ENCODE measurements at regions not wholly inside any gene's neighbourhood (a gene's known extent, or its start where the extent isn't known, plus 50 kb on each side); places are given as distances from the start of the nearest gene placed in this dataset.
"Not testable (repeated sequence)": the region's sequence is repeated elsewhere in the genome, so short reads cannot be mapped to it uniquely, and the experiment has no call there.

DNA sequence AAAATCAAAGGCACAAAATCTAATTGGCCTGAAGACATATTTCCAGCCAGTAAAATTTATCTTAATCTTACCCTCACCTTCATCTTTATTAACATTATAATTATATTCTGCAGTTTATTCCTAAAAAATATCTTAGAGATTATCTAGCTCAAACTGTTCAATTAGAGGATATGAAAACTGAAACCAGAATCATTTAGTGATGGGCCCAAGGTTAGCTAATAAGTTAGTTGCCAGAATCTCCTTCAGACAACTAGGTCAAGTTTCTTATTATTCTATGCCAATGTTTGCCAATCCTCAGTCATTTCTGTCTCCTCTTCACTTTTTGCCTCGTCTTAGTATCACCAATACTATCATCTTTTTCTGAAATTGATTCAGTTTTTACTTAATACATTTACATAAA, 56.0 kb upstream of the RASA1 start:
- WGBS, 2 donors = 40 to 44% methylated on average over 1 of the region's 1 CpG
- TF ChIP-seq, protein P1, sequence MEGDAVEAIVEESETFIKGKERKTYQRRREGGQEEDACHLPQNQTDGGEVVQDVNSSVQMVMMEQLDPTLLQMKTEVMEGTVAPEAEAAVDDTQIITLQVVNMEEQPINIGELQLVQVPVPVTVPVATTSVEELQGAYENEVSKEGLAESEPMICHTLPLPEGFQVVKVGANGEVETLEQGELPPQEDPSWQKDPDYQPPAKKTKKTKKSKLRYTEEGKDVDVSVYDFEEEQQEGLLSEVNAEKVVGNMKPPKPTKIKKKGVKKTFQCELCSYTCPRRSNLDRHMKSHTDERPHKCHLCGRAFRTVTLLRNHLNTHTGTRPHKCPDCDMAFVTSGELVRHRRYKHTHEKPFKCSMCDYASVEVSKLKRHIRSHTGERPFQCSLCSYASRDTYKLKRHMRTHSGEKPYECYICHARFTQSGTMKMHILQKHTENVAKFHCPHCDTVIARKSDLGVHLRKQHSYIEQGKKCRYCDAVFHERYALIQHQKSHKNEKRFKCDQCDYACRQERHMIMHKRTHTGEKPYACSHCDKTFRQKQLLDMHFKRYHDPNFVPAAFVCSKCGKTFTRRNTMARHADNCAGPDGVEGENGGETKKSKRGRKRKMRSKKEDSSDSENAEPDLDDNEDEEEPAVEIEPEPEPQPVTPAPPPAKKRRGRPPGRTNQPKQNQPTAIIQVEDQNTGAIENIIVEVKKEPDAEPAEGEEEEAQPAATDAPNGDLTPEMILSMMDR (IDR thresholded peaks at IDR 0.05) = no peak
- TF ChIP-seq POLR2A (IDR thresholded peaks at IDR 0.05) = no peak
- intact Hi-C loops (cut with DNase I; ENCODE audit: low total_unique reads) = no loop called here
- DNase-seq (ENCODE audit: low spot score in 2 of 2) = no peak
- H3K4me3 ChIP-seq (ENCODE audit: low read depth, poor library complexity, severe bottlenecking) = no peak overlapping the region

DNA sequence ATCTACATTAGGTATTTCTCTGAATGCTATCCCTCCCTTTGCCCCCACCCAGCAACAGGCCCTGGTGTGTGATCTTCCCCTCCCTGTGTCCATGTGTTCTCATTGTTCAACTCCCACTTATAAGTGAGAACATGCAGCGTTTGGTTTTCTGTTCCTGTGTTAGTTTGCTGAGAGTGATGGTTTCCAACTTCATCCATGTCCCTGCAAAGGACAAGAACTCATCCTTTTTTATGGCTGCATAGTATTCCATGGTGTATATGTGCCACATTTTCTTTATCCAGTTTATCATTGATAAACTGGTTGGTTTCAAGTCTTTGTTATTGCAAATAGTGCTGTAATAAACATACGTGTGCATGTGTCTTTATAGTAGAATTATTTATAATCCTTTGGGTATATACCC, 55.5 kb upstream of the RASA1 start:
- intact Hi-C loops (cut with DNase I; ENCODE audit: low total_unique reads); DNase-seq (ENCODE audit: low spot score in 2 of 2); H3K4me3 ChIP-seq (ENCODE audit: low read depth, poor library complexity, severe bottlenecking): not testable (repeated sequence)
- 81 to 91% methylated on average over 2 of the region's 2 CpGs for WGBS, 2 donors

DNA sequence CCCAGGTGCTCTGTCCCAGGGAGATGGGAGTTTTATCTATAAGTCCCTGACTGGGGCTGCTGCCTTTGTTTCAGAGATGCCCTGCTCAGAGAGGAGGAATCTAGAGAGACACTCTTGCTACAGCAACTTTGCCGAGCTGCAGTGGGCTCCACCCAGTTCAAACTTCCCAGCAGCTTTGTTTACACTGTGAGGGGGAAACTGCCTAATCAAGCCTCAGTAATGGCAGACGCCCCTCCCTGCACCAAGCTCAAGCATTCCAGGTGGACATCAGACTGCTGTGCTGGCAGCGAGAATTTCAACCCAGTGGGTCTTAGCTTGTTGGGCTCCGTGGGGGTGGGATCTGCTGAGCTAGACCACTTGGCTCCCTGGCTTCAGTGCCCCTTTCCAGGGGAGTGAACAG, 50.2 kb upstream of the RASA1 start:
- intact Hi-C loops (cut with DNase I; ENCODE audit: low total_unique reads); DNase-seq (ENCODE audit: low spot score in 2 of 2); H3K4me3 ChIP-seq (ENCODE audit: low read depth, poor library complexity, severe bottlenecking): not testable (repeated sequence)
- WGBS, 2 donors = 34 to 73% methylated on average over 2 to 4 of the region's 4 CpGs

Small RNAs in the stretch of these regions (microRNA-seq; reads per million reads assigned to microRNA genes)
- gene MIR4280 (ENCODE audit: borderline number of aligned reads in 1 of 2, borderline replicate concordance in 2 of 2) = 0 reads per million in 2 donors

All from lower leg skin (tissue), 4 donors.